Suprapubic skin (tissue), 4 donors: ENCODE measurements at regions not wholly inside any gene's neighbourhood (a gene's known extent, or its start where the extent isn't known, plus 50 kb on each side); places are given as distances from the start of the nearest gene placed in this dataset.

Experiments
- CTCF ChIP-seq, 2 donors: fragments of 200-600 bp in 1 of 2; fragments of 450-650 bp in 1 of 2; sonication (generic) in 1 of 2; IDR thresholded peaks; one replicate each; pipeline ENCODE4 v1.5.1; 2016 to 2019; ENCODE audit warnings: antibody characterized with exemption in 2 of 2, mild to moderate bottlenecking in 1 of 2, moderate library complexity in 1 of 2
- POLR2A ChIP-seq, 2 donors: fragments of 450-650 bp; IDR thresholded peaks; one replicate each; pipeline ENCODE4 v1.6.1; 2017; ENCODE audit warnings: antibody characterized with exemption in 2 of 2, mild to moderate bottlenecking in 2 of 2, moderate library complexity in 2 of 2
- POLR2AphosphoS5 ChIP-seq, 3 donors: sonication (generic); formaldehyde crosslinking; IDR thresholded peaks; one replicate each; pipeline ENCODE4 v1.6.1; 2017; ENCODE audit warnings: antibody characterized with exemption in 3 of 3

- TF ChIP-seq CTCF (IDR thresholded peaks at IDR 0.05): no peak
- no peak for TF ChIP-seq POLR2A (IDR thresholded peaks at IDR 0.05)
- TF ChIP-seq POLR2AphosphoS5 (IDR thresholded peaks at IDR 0.05): no peak
These were observed 947.7 kb downstream of the TBC1D22A start for GRCh38 chr22:47710135-47710534.
